ENCODE measurements at regions not wholly inside any gene's neighbourhood (a gene's known extent, or its start where the extent isn't known, plus 50 kb on each side); places are given as distances from the start of the nearest gene placed in this dataset.

DNA sequence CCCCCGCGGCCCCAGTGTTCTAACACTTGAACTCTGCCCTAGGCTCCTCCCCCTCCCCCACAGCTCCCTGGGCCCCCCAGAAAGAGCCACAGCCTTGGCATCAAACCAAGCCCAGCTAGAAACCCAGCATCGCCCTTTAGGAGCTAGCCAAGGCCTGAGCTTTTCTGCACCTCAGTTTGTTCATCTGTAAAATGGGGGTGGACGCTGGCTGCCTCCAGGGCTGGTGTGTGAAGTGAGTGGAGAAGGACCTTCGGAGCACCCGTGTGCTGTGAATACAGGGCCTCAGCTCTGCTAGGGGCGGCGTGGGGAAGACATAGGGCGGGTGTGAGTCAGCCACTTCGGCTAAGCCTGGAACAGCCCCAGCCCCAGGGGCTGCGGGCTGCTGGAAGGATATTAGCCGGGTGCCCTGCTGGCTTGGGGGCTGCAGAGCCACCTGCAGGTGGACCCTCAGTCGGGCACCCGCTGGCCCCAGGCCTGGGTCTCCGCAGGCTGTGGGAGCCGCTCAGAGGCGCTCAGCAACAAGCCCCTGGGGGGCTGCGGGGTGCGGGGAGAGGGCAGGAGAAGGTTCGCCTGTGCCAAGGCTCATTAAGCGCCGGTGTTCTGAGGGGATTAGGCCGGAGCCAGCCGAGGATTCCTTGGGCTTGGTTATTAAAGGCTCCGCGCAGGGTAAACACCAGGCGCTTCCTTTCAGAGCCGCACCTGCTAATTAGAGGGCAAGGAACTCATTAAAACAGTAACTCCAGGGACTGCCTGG is 217.0 kb upstream of the CIBAR2 start:
- TF ChIP-seq SMC3 (conservative IDR thresholded peaks at IDR 0.05; ENCODE audit: poor library complexity) (no peak), POLR2AphosphoS5 (IDR thresholded peaks at IDR 0.05) (no peak)
- TF ChIP-seq, protein P1, sequence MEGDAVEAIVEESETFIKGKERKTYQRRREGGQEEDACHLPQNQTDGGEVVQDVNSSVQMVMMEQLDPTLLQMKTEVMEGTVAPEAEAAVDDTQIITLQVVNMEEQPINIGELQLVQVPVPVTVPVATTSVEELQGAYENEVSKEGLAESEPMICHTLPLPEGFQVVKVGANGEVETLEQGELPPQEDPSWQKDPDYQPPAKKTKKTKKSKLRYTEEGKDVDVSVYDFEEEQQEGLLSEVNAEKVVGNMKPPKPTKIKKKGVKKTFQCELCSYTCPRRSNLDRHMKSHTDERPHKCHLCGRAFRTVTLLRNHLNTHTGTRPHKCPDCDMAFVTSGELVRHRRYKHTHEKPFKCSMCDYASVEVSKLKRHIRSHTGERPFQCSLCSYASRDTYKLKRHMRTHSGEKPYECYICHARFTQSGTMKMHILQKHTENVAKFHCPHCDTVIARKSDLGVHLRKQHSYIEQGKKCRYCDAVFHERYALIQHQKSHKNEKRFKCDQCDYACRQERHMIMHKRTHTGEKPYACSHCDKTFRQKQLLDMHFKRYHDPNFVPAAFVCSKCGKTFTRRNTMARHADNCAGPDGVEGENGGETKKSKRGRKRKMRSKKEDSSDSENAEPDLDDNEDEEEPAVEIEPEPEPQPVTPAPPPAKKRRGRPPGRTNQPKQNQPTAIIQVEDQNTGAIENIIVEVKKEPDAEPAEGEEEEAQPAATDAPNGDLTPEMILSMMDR (IDR thresholded peaks at IDR 0.05; ENCODE audit: poor library complexity, severe bottlenecking), result peak; percentile 28
- Histone ChIP-seq H3K36me3 (ENCODE audit: insufficient read depth, low read length) (no peaks in the 10 kb centered on the region), H3F3A (ENCODE audit: insufficient read depth, low read length, poor library complexity, severe bottlenecking) (peaks cover 3% of the 10 kb centered on the region), H3K9me3 (ENCODE audit: low read length) (no peaks in the 10 kb centered on the region), H3K4me2 (ENCODE audit: low read length) (no peak overlapping the region), H3K27ac (ENCODE audit: low read length) (peak overlapping the region; percentile 54), H3K27me3 (ENCODE audit: insufficient read depth, low read depth, low read length) (peaks cover 4% of the 10 kb centered on the region), H3K9me2 (ENCODE audit: insufficient read depth, low read length) (no peaks in the 10 kb centered on the region), H3K79me2 (replicated peaks; ENCODE audit: insufficient read depth, low read length) (no peaks in the 10 kb centered on the region), H2AFZ (ENCODE audit: low read depth, low read length) (no peak overlapping the region), H3K4me3 (ENCODE audit: low read length) (peak overlapping the region; percentile 1), H4K20me1 (ENCODE audit: insufficient read depth) (no peaks in the 10 kb centered on the region), H3K9ac (ENCODE audit: low read length) (peak overlapping the region; percentile 64)

DNA sequence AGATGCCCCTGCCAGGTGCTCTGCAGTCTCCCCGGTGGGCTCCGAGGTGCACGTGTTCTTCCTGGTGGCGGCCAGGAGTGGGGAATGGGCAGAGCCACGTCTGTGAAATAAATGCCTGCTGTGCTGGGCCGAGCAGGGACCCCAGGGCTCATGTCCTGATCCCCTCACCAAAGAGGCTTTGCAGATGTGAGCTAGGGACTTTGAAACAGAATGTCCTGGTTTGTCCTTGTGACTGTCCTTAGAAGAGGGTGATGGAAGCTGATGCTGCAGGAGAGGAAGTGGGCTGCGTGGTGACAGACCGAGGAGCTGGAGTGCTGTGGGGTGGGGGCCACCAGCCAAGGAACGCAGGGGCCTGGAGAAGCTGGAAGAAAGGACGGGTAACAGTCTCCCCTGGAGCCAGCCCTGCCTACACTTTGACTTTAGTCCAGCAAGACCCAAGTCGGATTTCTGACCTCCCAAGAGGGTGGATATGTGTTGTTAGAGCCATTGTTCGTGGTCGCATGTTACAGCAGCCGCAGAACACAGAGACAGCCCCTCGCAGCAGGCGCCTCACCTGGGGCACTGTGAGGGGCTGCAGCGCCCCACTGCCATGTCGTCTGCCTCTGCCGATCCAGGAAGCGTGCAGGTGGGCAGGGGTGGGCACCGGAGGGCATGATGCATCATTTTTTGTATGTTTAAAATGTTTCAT is 217.9 kb upstream of the CIBAR2 start:
- Histone ChIP-seq H3K27me3 (ENCODE audit: insufficient read depth, low read depth, low read length) (peaks cover 4% of the 10 kb centered on the region), H3F3A (ENCODE audit: insufficient read depth, low read length, poor library complexity, severe bottlenecking) (peaks cover 3% of the 10 kb centered on the region), H3K79me2 (replicated peaks; ENCODE audit: insufficient read depth, low read length) (no peaks in the 10 kb centered on the region), H3K4me2 (ENCODE audit: low read length) (no peak overlapping the region), H4K20me1 (ENCODE audit: insufficient read depth) (no peaks in the 10 kb centered on the region), H3K4me3 (ENCODE audit: low read length) (peak overlapping the region; percentile 37), H3K36me3 (ENCODE audit: insufficient read depth, low read length) (no peaks in the 10 kb centered on the region), H2AFZ (ENCODE audit: low read depth, low read length) (no peak overlapping the region), H3K9me3 (ENCODE audit: low read length) (no peaks in the 10 kb centered on the region), H3K9ac (ENCODE audit: low read length) (peak overlapping the region; percentile 44), H3K27ac (ENCODE audit: low read length) (no peak overlapping the region), H3K9me2 (ENCODE audit: insufficient read depth, low read length) (no peaks in the 10 kb centered on the region)
- no peak for TF ChIP-seq EP300 (conservative IDR thresholded peaks at IDR 0.05; ENCODE audit: poor library complexity, severe bottlenecking)
- TF ChIP-seq, protein P1 (IDR thresholded peaks at IDR 0.05; ENCODE audit: poor library complexity, severe bottlenecking), result no peak
- TF ChIP-seq TAF1 (IDR thresholded peaks at IDR 0.05; ENCODE audit: low read depth), result no peak
- no peak for TF ChIP-seq MXI1 (conservative IDR thresholded peaks at IDR 0.05; ENCODE audit: poor library complexity, severe bottlenecking)
- TF ChIP-seq, protein P2, sequence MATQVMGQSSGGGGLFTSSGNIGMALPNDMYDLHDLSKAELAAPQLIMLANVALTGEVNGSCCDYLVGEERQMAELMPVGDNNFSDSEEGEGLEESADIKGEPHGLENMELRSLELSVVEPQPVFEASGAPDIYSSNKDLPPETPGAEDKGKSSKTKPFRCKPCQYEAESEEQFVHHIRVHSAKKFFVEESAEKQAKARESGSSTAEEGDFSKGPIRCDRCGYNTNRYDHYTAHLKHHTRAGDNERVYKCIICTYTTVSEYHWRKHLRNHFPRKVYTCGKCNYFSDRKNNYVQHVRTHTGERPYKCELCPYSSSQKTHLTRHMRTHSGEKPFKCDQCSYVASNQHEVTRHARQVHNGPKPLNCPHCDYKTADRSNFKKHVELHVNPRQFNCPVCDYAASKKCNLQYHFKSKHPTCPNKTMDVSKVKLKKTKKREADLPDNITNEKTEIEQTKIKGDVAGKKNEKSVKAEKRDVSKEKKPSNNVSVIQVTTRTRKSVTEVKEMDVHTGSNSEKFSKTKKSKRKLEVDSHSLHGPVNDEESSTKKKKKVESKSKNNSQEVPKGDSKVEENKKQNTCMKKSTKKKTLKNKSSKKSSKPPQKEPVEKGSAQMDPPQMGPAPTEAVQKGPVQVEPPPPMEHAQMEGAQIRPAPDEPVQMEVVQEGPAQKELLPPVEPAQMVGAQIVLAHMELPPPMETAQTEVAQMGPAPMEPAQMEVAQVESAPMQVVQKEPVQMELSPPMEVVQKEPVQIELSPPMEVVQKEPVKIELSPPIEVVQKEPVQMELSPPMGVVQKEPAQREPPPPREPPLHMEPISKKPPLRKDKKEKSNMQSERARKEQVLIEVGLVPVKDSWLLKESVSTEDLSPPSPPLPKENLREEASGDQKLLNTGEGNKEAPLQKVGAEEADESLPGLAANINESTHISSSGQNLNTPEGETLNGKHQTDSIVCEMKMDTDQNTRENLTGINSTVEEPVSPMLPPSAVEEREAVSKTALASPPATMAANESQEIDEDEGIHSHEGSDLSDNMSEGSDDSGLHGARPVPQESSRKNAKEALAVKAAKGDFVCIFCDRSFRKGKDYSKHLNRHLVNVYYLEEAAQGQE (IDR thresholded peaks at IDR 0.05; ENCODE audit: borderline replicate concordance), result no peak
- TF ChIP-seq EZH2 (IDR thresholded peaks at IDR 0.05; ENCODE audit: borderline replicate concordance, insufficient read depth, low read length, poor library complexity, severe bottlenecking), result no peak
- no peak for TF ChIP-seq RAD21 (conservative IDR thresholded peaks at IDR 0.05)
- no peak for TF ChIP-seq POLR2AphosphoS5 (IDR thresholded peaks at IDR 0.05)
- TF ChIP-seq SMC3 (conservative IDR thresholded peaks at IDR 0.05; ENCODE audit: poor library complexity), result no peak
